HCT116 (cell line): ENCODE measurements at regions not wholly inside any gene's neighbourhood (a gene's known extent, or its start where the extent isn't known, plus 50 kb on each side); places are given as distances from the start of the nearest gene placed in this dataset.

Experiments
- ATAC-seq: fragments of 200-7000 bp; cut with Tn5 transposase; 2 replicates; pipeline ENCODE4 v1.9.1; 2020; ENCODE audit warnings: mild to moderate bottlenecking, moderate library complexity
- BruUV-seq: library from RNA; stranded (reverse); fragments of 400-500 nt; replicated peaks from 2 replicates; lab custom pipeline; 2021; lab: Mats Ljungman, UMichigan
- CTCF ChIA-PET: fragments of 300-600 bp; sonication (Branson Sonifier 250); formaldehyde crosslinking; loops from one replicate; lab custom pipeline; 2021; ENCODE audit warnings: antibody characterized with exemption; lab: Charles Lee
- POLR2A ChIA-PET: fragments of 300-600, 350-600 bp; sonication (Branson Sonifier 250); formaldehyde crosslinking; loops from one replicate; lab custom pipeline; 2021; ENCODE audit warnings: antibody characterized with exemption; lab: Charles Lee
- RAD21 ChIA-PET, 2 experiments: fragments of 300-600 bp; sonication (Branson Sonifier 250); formaldehyde crosslinking; loops; one replicate each; lab custom pipeline; 2023; ENCODE audit warnings: low total read pairs in 2 of 2; ENCODE audit not compliant: uncharacterized antibody in 2 of 2, unreplicated experiment in 2 of 2, low non-redundant PET in 1 of 2; lab: Charles Lee
- DNase-seq: peaks from one replicate; pipeline ENCODE4 v3.0.0-alpha.2; 2010; ENCODE audit warnings: low read depth, low spot score
- H2AFZ ChIP-seq: fragments of 200-600 bp; shearing (Covaris generic), sonication (generic); 2 replicates; pipeline ENCODE4 v1.6.1; 2017; ENCODE audit warnings: low read depth, mixed run types, mixed read lengths, antibody characterized with exemption, low read length; ENCODE audit not compliant: poor library complexity, severe bottlenecking
- H3K27ac ChIP-seq: 2 replicates; pipeline ENCODE4 v1.5.1; 2012; ENCODE audit warnings: low read depth, low read length
- H3K27me3 ChIP-seq: fragments of 200-600 bp; sonication (generic); 2 replicates; pipeline ENCODE4 v1.6.1; 2016; ENCODE audit warnings: mixed run types, low read length, mixed read lengths; ENCODE audit not compliant: insufficient read depth
- H3K36me3 ChIP-seq, 2 experiments: fragments of 200-500 bp in 1 of 2; fragments of 200-600 bp in 1 of 2; sonication (Bioruptor generic) in 1 of 2; sonication (generic) in 1 of 2; 2 replicates each; pipeline versions ENCODE4 v1.5.1 to v1.6.1; 2014 to 2016; ENCODE audit warnings: low read length in 2 of 2, inconsistent platforms in 1 of 2, mixed read lengths in 1 of 2, mixed run types in 1 of 2; ENCODE audit not compliant: insufficient read depth in 2 of 2, control insufficient read depth in 1 of 2
- H3K4me1 ChIP-seq, 2 experiments: fragments of 200-600 bp in 1 of 2; sonication (generic) in 1 of 2; 2 replicates each; pipeline versions ENCODE4 v1.5.1 to v1.6.1; 2012 to 2017; ENCODE audit warnings: low read length in 2 of 2, inconsistent platforms in 1 of 2, mild to moderate bottlenecking in 1 of 2, mixed read lengths in 1 of 2, mixed run types in 1 of 2, moderate library complexity in 1 of 2; ENCODE audit not compliant: insufficient read depth in 2 of 2, control insufficient read depth in 1 of 2
- H3K4me2 ChIP-seq: fragments of 200-600 bp; sonication (generic); 2 replicates; pipeline ENCODE4 v1.6.1; 2017; ENCODE audit warnings: mixed run types, low read length, mixed read lengths
- H3K4me3 ChIP-seq, 2 experiments: fragments of 200-600 bp in 1 of 2; sonication (generic) in 1 of 2; replicated peaks in 1 of 2; 2 replicates each; pipeline ENCODE4 v1.5.1; 2011 to 2016; ENCODE audit warnings: low read length in 2 of 2, control low read depth in 1 of 2, low read depth in 1 of 2, mild to moderate bottlenecking in 1 of 2, mixed read lengths in 1 of 2, mixed run types in 1 of 2
- H3K79me2 ChIP-seq: fragments of 200-600 bp; sonication (generic); 2 replicates; pipeline ENCODE4 v1.6.1; 2017; ENCODE audit warnings: mild to moderate bottlenecking, mixed run types, low read length, moderate library complexity, mixed read lengths; ENCODE audit not compliant: insufficient read depth
- H3K9ac ChIP-seq: fragments of 200-600 bp; sonication (generic); 2 replicates; pipeline ENCODE4 v1.6.1; 2016; ENCODE audit warnings: low read length, mixed read lengths
- H3K9me2 ChIP-seq: fragments of 200-600 bp; sonication (generic), shearing (Covaris generic); 2 replicates; pipeline ENCODE4 v1.6.1; 2017; ENCODE audit warnings: mixed run types, mild to moderate bottlenecking, moderate library complexity; ENCODE audit not compliant: insufficient read depth
- H3K9me3 ChIP-seq, 2 experiments: fragments of 200-500 bp in 1 of 2; fragments of 200-600 bp in 1 of 2; sonication (Bioruptor generic) in 1 of 2; sonication (generic) in 1 of 2; 2 replicates each; pipeline ENCODE4 v1.6.1; 2014 to 2017; ENCODE audit warnings: low read length in 2 of 2, mixed read lengths in 2 of 2, inconsistent platforms in 1 of 2, low read depth in 1 of 2, mild to moderate bottlenecking in 1 of 2, mixed run types in 1 of 2, moderate library complexity in 1 of 2; ENCODE audit not compliant: control insufficient read depth in 1 of 2, insufficient read depth in 1 of 2
- H4K20me1 ChIP-seq: fragments of 200-600 bp; sonication (generic), shearing (Covaris generic); 2 replicates; pipeline ENCODE4 v1.6.1; 2017; ENCODE audit warnings: mixed run types, mild to moderate bottlenecking, moderate library complexity; ENCODE audit not compliant: insufficient read depth
- ATF3 ChIP-seq: IDR thresholded peaks from 2 replicates; pipeline ENCODE4 v1.6.1; 2012
- CTCF ChIP-seq, 3 experiments: fragments of 200-600 bp in 1 of 3; sonication (generic) in 1 of 3; IDR thresholded peaks in 2 of 3; conservative IDR thresholded peaks in 1 of 3; 2 replicates each; pipeline ENCODE4 v1.5.1; 2012 to 2017; ENCODE audit warnings: low read depth in 2 of 3, low read length in 2 of 3, antibody characterized with exemption in 1 of 3, borderline replicate concordance in 1 of 3, control low read depth in 1 of 3, mild to moderate bottlenecking in 1 of 3, mixed read lengths in 1 of 3, mixed run types in 1 of 3, moderate library complexity in 1 of 3; ENCODE audit not compliant: insufficient read depth in 1 of 3
- EGR1 ChIP-seq: IDR thresholded peaks from 2 replicates; pipeline ENCODE4 v1.6.1; 2012; ENCODE audit warnings: low read depth
- EZH2phosphoT487 ChIP-seq: fragments of 200-600 bp; IDR thresholded peaks from 2 replicates; pipeline ENCODE4 v1.6.1; 2018; ENCODE audit warnings: antibody characterized with exemption, borderline replicate concordance
- FOSL1 ChIP-seq: IDR thresholded peaks from 2 replicates; pipeline ENCODE4 v1.6.1; 2012; ENCODE audit warnings: low read depth
- JUND ChIP-seq: IDR thresholded peaks from 2 replicates; pipeline ENCODE4 v1.6.1; 2012
- MAX ChIP-seq: IDR thresholded peaks from 2 replicates; pipeline ENCODE4 v1.6.1; 2012
- POLR2AphosphoS5 ChIP-seq: IDR thresholded peaks from 2 replicates; pipeline ENCODE4 v1.6.1; 2011; ENCODE audit warnings: mild to moderate bottlenecking, low read depth, low read length, moderate library complexity
- RAD21 ChIP-seq: IDR thresholded peaks from 2 replicates; pipeline ENCODE4 v1.6.1; 2012; ENCODE audit warnings: low read depth, mild to moderate bottlenecking
- SIN3A ChIP-seq: IDR thresholded peaks from 2 replicates; pipeline ENCODE4 v1.6.1; 2012; ENCODE audit warnings: low read depth
- SP1 ChIP-seq: IDR thresholded peaks from 2 replicates; pipeline ENCODE4 v1.6.1; 2012; ENCODE audit warnings: low read depth
- YY1 ChIP-seq: IDR thresholded peaks from 2 replicates; pipeline ENCODE4 v1.6.1; 2011; ENCODE audit warnings: low read length, low read depth, moderate library complexity, mild to moderate bottlenecking; ENCODE audit not compliant: insufficient replicate concordance; ENCODE audit errors: extremely low read depth
- ZBTB33 ChIP-seq: IDR thresholded peaks from 2 replicates; pipeline ENCODE4 v1.6.1; 2011; ENCODE audit warnings: mild to moderate bottlenecking, low read length, moderate library complexity; ENCODE audit not compliant: insufficient replicate concordance; ENCODE audit errors: extremely low read depth
- ZNF274 ChIP-seq: fragments of 200-500 bp; sonication (Bioruptor generic); IDR thresholded peaks from 2 replicates; pipeline ENCODE4 v1.6.1; 2014; ENCODE audit warnings: mild to moderate bottlenecking, low read depth, low read length, inconsistent platforms
- intact Hi-C: fragments of 100-400 bp; cut with micrococcal nuclease; formaldehyde crosslinking; loops from 2 replicates; pipeline ENCODE4 v1.10.0; 2022
- TF ChIP-seq, protein P1 (sequence below): IDR thresholded peaks from 2 replicates; pipeline ENCODE4 v1.6.1; 2012; ENCODE audit warnings: low read depth

DNA sequence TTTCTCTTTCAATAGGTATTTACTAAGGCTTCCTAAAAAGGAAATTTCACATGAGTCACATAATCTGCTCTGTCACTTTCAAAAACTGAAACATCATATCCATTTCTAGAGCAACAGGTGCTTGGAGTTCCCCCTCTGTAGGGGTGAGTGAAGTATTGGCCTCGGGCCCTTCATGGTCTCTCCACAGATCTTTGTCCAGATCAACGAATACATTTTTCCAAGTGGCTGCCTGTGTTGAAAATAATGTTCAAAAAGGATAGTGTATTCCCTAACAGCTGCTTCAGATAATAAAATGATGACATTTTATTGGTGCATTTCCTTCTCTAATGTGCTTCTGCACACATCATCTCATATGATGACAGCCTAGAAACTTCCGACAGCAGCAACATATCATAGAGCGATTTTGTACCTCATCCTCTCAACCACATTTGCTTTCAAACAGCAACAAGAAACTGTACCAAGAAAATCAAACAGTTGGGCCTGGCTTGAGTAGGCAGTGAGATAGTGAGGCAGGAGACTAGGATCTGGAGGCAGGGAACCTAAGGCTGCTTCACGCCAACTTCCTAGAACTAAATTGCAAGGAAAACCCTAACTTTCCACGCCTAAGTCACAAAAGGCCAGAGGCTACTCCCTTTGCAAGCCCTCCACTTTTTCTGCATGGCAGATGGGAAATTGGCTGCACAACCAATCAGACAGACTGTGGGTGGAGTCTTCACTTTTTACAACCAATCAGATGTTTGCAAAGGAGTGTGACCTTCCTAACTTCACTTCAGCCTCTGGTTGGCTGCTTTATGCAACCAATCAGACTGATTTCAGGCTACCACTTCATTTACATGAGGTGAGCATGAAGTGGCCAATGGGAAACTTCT lies 340.2 kb downstream of the LRRC3B start:
- no peaks in the 10 kb centered on the region for H3K27me3 ChIP-seq
- intact Hi-C loops, result no loop called here
- no peaks in the 10 kb centered on the region for H3K79me2 ChIP-seq
- H3K36me3 ChIP-seq, result no peaks in the 10 kb centered on the region
- no TSS peak for BruUV-seq
- ATAC-seq (peak; percentile 20; the same call in 1 of the 2 replicates), DNase-seq (no peak)
- no peaks in the 10 kb centered on the region for H3K9me2 ChIP-seq
- no peak overlapping the region for H3K9ac ChIP-seq
- no peak overlapping the region for H3K4me2 ChIP-seq
- H3K9me3 ChIP-seq, result no peaks in the 10 kb centered on the region
- no peak overlapping the region for H3K27ac ChIP-seq
- no peak overlapping the region for H3K4me3 ChIP-seq
- H3K4me1 ChIP-seq, result no peaks in the 10 kb centered on the region
- POLR2A ChIA-PET, result no interaction called here
- RAD21 ChIA-PET, result no interaction called here
- CTCF ChIA-PET, result no interaction called here
- TF ChIP-seq YY1 (no peak), POLR2AphosphoS5 (no peak), ATF3 (no peak), EGR1 (no peak), SP1 (no peak), MAX (no peak), CTCF (IDR thresholded peaks at IDR 0.05 in 2 of 3, conservative IDR thresholded peaks at IDR 0.05 in 1 of 3; ENCODE audit: borderline replicate concordance in 1 of 3, insufficient read depth in 1 of 3, low read depth in 2 of 3, low read length in 2 of 3) (no peak), EZH2phosphoT487 (no peak), JUND (no peak), SIN3A (no peak), ZNF274 (no peak), ZBTB33 (no peak), FOSL1 (no peak), RAD21 (no peak)
- TF ChIP-seq, protein P1, sequence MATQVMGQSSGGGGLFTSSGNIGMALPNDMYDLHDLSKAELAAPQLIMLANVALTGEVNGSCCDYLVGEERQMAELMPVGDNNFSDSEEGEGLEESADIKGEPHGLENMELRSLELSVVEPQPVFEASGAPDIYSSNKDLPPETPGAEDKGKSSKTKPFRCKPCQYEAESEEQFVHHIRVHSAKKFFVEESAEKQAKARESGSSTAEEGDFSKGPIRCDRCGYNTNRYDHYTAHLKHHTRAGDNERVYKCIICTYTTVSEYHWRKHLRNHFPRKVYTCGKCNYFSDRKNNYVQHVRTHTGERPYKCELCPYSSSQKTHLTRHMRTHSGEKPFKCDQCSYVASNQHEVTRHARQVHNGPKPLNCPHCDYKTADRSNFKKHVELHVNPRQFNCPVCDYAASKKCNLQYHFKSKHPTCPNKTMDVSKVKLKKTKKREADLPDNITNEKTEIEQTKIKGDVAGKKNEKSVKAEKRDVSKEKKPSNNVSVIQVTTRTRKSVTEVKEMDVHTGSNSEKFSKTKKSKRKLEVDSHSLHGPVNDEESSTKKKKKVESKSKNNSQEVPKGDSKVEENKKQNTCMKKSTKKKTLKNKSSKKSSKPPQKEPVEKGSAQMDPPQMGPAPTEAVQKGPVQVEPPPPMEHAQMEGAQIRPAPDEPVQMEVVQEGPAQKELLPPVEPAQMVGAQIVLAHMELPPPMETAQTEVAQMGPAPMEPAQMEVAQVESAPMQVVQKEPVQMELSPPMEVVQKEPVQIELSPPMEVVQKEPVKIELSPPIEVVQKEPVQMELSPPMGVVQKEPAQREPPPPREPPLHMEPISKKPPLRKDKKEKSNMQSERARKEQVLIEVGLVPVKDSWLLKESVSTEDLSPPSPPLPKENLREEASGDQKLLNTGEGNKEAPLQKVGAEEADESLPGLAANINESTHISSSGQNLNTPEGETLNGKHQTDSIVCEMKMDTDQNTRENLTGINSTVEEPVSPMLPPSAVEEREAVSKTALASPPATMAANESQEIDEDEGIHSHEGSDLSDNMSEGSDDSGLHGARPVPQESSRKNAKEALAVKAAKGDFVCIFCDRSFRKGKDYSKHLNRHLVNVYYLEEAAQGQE, result no peak
- H2AFZ ChIP-seq, result no peak overlapping the region
- no peaks in the 10 kb centered on the region for H4K20me1 ChIP-seq
